ENCODE measurements at regions not wholly inside any gene's neighbourhood (a gene's known extent, or its start where the extent isn't known, plus 50 kb on each side); places are given as distances from the start of the nearest gene placed in this dataset.

DNA sequence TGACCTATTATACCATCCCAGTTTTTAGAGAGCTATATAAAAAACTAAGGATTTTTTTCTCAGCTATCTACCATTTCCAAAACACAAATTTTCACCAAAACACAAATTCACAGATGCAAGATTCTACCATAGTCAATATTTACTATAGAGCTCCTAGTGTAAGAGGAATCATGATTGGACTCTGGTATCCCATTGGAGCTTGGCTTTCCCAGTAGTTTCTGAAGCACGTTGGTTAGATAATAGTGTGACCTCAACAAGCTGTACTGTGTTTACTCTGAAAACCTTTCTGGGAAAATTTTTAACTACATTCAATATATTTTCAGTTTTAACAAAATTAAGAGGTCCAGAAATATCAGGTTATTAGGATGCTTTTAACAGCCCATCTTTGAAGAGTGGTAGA is 660.6 kb upstream of the SLC10A2 start:
- H3K9me3 Mint-ChIP-seq: peaks cover 18% of the 10 kb centered on the region
- no peak overlapping the region for H3K27ac Mint-ChIP-seq
- H3K4me1 Mint-ChIP-seq (ENCODE audit: low read depth): no peaks in the 10 kb centered on the region
- H3K36me3 Mint-ChIP-seq (ENCODE audit: low read depth): peaks cover 4% of the 10 kb centered on the region; the same call in 1 of the 2 replicates
- no peaks in the 10 kb centered on the region for H3K27me3 Mint-ChIP-seq (ENCODE audit: insufficient read depth)
- TF ChIP-seq, protein P1, sequence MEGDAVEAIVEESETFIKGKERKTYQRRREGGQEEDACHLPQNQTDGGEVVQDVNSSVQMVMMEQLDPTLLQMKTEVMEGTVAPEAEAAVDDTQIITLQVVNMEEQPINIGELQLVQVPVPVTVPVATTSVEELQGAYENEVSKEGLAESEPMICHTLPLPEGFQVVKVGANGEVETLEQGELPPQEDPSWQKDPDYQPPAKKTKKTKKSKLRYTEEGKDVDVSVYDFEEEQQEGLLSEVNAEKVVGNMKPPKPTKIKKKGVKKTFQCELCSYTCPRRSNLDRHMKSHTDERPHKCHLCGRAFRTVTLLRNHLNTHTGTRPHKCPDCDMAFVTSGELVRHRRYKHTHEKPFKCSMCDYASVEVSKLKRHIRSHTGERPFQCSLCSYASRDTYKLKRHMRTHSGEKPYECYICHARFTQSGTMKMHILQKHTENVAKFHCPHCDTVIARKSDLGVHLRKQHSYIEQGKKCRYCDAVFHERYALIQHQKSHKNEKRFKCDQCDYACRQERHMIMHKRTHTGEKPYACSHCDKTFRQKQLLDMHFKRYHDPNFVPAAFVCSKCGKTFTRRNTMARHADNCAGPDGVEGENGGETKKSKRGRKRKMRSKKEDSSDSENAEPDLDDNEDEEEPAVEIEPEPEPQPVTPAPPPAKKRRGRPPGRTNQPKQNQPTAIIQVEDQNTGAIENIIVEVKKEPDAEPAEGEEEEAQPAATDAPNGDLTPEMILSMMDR (IDR thresholded peaks at IDR 0.05): no peak
- DNase-seq: no peak
- H3K4me3 Mint-ChIP-seq: no peak overlapping the region

DNA sequence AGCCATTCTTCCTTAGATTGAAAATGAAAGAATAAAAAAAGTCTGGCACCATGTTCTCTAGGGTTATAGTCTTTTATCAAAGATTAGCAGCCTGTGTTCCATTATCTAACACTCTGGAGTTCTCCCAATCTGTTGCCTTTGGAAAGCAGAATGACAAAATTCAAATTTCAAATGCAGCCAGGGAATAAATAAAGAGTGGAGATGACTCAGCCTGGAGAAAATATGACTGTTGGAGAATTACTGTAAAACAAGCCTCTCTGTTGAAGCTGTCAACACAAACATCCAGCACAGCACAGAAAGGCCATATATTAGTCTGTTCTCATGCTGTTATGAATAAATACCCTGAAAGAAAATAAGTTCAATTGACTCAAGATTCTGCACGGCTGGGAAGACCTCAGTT is 650.5 kb upstream of the SLC10A2 start:
- peaks cover 5% of the 10 kb centered on the region; the same call in 1 of the 2 replicates for H3K36me3 Mint-ChIP-seq (ENCODE audit: low read depth)
- DNase-seq: no peak
- no peaks in the 10 kb centered on the region for H3K4me1 Mint-ChIP-seq (ENCODE audit: low read depth)
- no peaks in the 10 kb centered on the region for H3K27me3 Mint-ChIP-seq (ENCODE audit: insufficient read depth)
- H3K9me3 Mint-ChIP-seq: peaks cover 52% of the 10 kb centered on the region
- TF ChIP-seq, protein P1 (IDR thresholded peaks at IDR 0.05): no peak
- H3K27ac Mint-ChIP-seq: no peak overlapping the region
- no peak overlapping the region for H3K4me3 Mint-ChIP-seq

DNA sequence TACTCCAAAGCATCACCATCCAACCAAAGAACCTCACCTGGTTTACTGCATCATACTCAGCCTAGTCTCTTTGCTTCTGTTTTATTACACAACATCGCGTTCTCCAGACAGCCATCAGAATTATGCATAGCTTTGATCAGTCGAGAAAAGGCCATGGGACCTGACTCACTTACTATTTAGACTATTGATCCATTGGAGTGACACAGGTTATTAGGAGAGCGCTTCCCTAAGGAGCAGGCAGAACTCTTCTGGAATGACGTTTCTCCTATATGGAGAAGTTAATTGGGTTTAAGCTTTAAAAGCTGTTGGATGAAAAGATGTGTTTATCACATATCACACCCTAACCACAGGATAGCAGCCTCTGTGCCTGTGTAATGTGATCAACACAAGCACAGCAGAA is 649.1 kb upstream of the SLC10A2 start:
- H3K9me3 Mint-ChIP-seq: peaks cover 55% of the 10 kb centered on the region
- TF ChIP-seq, protein P1 (IDR thresholded peaks at IDR 0.05): no peak
- H3K4me1 Mint-ChIP-seq (ENCODE audit: low read depth): no peaks in the 10 kb centered on the region
- no peak overlapping the region for H3K4me3 Mint-ChIP-seq
- DNase-seq: no peak
- H3K36me3 Mint-ChIP-seq (ENCODE audit: low read depth): peaks cover 5% of the 10 kb centered on the region; the same call in 1 of the 2 replicates
- H3K27ac Mint-ChIP-seq: no peak overlapping the region
- no peaks in the 10 kb centered on the region for H3K27me3 Mint-ChIP-seq (ENCODE audit: insufficient read depth)

DNA sequence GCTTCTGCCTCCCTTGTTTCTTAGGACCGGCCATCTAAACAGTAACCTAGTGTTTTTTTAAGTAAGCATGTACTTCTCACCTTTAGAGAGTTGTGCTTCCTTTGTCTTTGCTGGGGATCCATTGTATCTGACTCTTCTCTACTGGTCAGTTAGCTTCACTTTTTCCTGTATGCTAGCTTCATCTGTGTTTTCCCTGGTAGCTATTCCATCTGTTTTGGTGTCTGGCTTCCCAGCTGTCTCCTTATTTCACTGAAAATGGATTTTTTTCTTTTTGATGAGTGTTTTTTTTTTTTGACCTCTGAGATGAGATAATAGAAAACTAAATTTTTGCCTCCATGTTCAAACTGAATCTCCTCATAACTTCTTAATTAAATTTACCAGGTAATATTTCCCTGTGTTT is 637.0 kb upstream of the SLC10A2 start:
- Mint-ChIP-seq H3K36me3 (ENCODE audit: low read depth) (no peaks in the 10 kb centered on the region; the same call in none of the 2 replicates), H3K4me3 (no peak overlapping the region), H3K27me3 (ENCODE audit: insufficient read depth) (no peaks in the 10 kb centered on the region), H3K27ac (no peak overlapping the region), H3K4me1 (ENCODE audit: low read depth) (no peaks in the 10 kb centered on the region), H3K9me3 (peaks cover 46% of the 10 kb centered on the region)
- TF ChIP-seq, protein P1 (IDR thresholded peaks at IDR 0.05): no peak
- no peak for DNase-seq

DNA sequence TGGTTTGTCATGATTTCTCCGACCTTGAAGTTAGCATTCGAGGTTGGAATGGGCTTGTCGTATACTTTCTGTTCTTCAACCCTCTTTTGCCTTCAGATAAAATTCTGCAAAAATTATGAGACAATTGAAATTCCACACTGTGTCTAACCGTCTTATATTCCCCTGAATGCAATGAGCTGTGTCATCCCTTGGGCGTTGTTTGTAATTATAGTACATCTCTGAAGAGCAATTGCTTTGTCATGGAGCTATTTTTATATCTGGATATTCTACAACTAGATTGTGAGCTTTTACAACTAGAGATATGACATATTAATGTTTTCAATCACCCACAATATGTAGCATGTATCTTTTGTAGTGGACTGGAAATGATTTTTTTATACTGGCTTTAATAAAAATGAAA is 631.8 kb upstream of the SLC10A2 start:
- peaks cover 41% of the 10 kb centered on the region for H3K9me3 Mint-ChIP-seq
- no peaks in the 10 kb centered on the region for H3K4me1 Mint-ChIP-seq (ENCODE audit: low read depth)

More for the DNA sequence above, 631.8 kb upstream of the SLC10A2 start:
- Mint-ChIP-seq H3K27ac (no peak overlapping the region), H3K27me3 (ENCODE audit: insufficient read depth) (no peaks in the 10 kb centered on the region; the same call in 1 of the 2 replicates), H3K36me3 (ENCODE audit: low read depth) (no peaks in the 10 kb centered on the region; the same call in 1 of the 2 replicates), H3K4me3 (no peak overlapping the region)
- DNase-seq: no peak
- TF ChIP-seq, protein P1 (IDR thresholded peaks at IDR 0.05): no peak
